ENCODE measurements at regions not wholly inside any gene's neighbourhood (a gene's known extent, or its start where the extent isn't known, plus 50 kb on each side); places are given as distances from the start of the nearest gene placed in this dataset.

- Histone ChIP-seq H3K36me3 (ENCODE audit: control insufficient read depth in 4 of 4, insufficient read depth in 4 of 4, low read length in 3 of 4) (no peaks in the 10 kb centered on the region), H3K9me3 (ENCODE audit: control extremely low read depth in 1 of 5, control insufficient read depth in 4 of 5, insufficient read depth in 2 of 5, low read depth in 1 of 5, low read length in 4 of 5) (peaks cover 0 to 7% (median 2%) of the 10 kb centered on the region in 5 experiments), H3K4me1 (ENCODE audit: control extremely low read depth in 1 of 4, control insufficient read depth in 4 of 4, insufficient read depth in 4 of 4, low read length in 3 of 4) (peaks cover 6 to 34% (median 19%) of the 10 kb centered on the region in 4 experiments), H3K27ac (ENCODE audit: insufficient read depth in 1 of 2, low read depth in 1 of 2, low read length in 2 of 2, poor library complexity in 1 of 2, severe bottlenecking in 2 of 2) (no peak overlapping the region), H3K4me3 (ENCODE audit: control insufficient read depth in 1 of 7, extremely low read depth in 1 of 7, insufficient read depth in 4 of 7, low read depth in 2 of 7, low read length in 6 of 7) (no peak overlapping the region), H3K27me3 (replicated peaks in 2 of 5; ENCODE audit: control insufficient read depth in 4 of 5, insufficient read depth in 5 of 5, low read length in 4 of 5) (no peaks in the 10 kb centered on the region)
- CTCF ChIA-PET, result interaction anchor here (1.7 kb wide), 1 partner anchor 29 kb away, joined by 3 read pairs; no protein-coding TSS in a partner anchor
- POLR2A ChIA-PET, result no interaction called here
- DNase-seq, result no peak
- WGBS (ENCODE audit: insufficient coverage), result no CpG with 5 or more reads among the region's 1 CpG
Observed at GRCh38 chr6:14348389-14348788, 230.8 kb downstream of the CD83 start.

DNA sequence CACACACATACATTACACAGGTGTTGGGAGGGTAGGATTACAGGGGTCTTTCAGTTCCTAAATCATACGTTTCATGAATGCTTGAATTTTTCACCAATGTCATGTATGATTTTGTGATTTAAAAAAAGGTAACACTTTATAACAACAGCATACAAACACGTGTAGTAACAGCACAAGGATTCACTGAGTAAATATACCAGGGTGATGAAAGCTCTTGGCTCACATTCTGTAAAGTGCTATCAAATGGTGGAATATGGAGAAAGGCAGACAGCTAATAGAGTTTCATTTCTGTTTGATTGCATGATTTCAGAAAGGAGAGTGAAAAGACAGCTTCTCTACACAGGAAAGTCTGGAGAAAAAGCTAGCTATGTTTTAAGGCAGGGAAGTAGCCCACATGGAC is 231.9 kb downstream of the CD83 start:
- Histone ChIP-seq H3K27me3 (replicated peaks in 2 of 5; ENCODE audit: control insufficient read depth in 4 of 5, insufficient read depth in 5 of 5, low read length in 4 of 5) (no peaks in the 10 kb centered on the region), H3K4me3 (ENCODE audit: control insufficient read depth in 1 of 7, extremely low read depth in 1 of 7, insufficient read depth in 4 of 7, low read depth in 2 of 7, low read length in 6 of 7) (no peak overlapping the region), H3K36me3 (ENCODE audit: control insufficient read depth in 4 of 4, insufficient read depth in 4 of 4, low read length in 3 of 4) (no peaks in the 10 kb centered on the region), H3K4me1 (ENCODE audit: control extremely low read depth in 1 of 4, control insufficient read depth in 4 of 4, insufficient read depth in 4 of 4, low read length in 3 of 4) (peaks cover 11 to 45% (median 29%) of the 10 kb centered on the region in 4 experiments), H3K9me3 (ENCODE audit: control extremely low read depth in 1 of 5, control insufficient read depth in 4 of 5, insufficient read depth in 2 of 5, low read depth in 1 of 5, low read length in 4 of 5) (peaks cover 0 to 7% (median 2%) of the 10 kb centered on the region in 5 experiments), H3K27ac (ENCODE audit: insufficient read depth in 1 of 2, low read depth in 1 of 2, low read length in 2 of 2, poor library complexity in 1 of 2, severe bottlenecking in 2 of 2) (no peak overlapping the region)
- WGBS (ENCODE audit: insufficient coverage), result no CpG with 5 or more reads among the region's 2 CpGs
- CTCF ChIA-PET, result interaction anchor here (0.6 to 1.7 kb wide), 2 partner anchors 12 to 30 kb away, joined by 3 read pairs; no protein-coding TSS in a partner anchor
- no peak for DNase-seq
- POLR2A ChIA-PET, result interaction anchor here (0.6 kb wide), 1 partner anchor 1072 kb away, joined by 4 read pairs; no protein-coding TSS in a partner anchor

- Histone ChIP-seq H3K4me3 (ENCODE audit: control insufficient read depth in 1 of 7, extremely low read depth in 1 of 7, insufficient read depth in 4 of 7, low read depth in 2 of 7, low read length in 6 of 7) (no peak overlapping the region), H3K9me3 (ENCODE audit: control extremely low read depth in 1 of 5, control insufficient read depth in 4 of 5, insufficient read depth in 2 of 5, low read depth in 1 of 5, low read length in 4 of 5) (peaks cover 0 to 7% (median 2%) of the 10 kb centered on the region in 5 experiments), H3K27ac (ENCODE audit: insufficient read depth in 1 of 2, low read depth in 1 of 2, low read length in 2 of 2, poor library complexity in 1 of 2, severe bottlenecking in 2 of 2) (no peak overlapping the region), H3K4me1 (ENCODE audit: control extremely low read depth in 1 of 4, control insufficient read depth in 4 of 4, insufficient read depth in 4 of 4, low read length in 3 of 4) (peaks cover 16 to 52% (median 36%) of the 10 kb centered on the region in 4 experiments), H3K27me3 (replicated peaks in 2 of 5; ENCODE audit: control insufficient read depth in 4 of 5, insufficient read depth in 5 of 5, low read length in 4 of 5) (no peaks in the 10 kb centered on the region), H3K36me3 (ENCODE audit: control insufficient read depth in 4 of 4, insufficient read depth in 4 of 4, low read length in 3 of 4) (no peaks in the 10 kb centered on the region)
- POLR2A ChIA-PET, result interaction anchor here (0.6 kb wide), 1 partner anchor 1071 kb away, joined by 4 read pairs; no protein-coding TSS in a partner anchor
- WGBS (ENCODE audit: insufficient coverage), result 100% methylated on average over 4 of the region's 6 CpGs
- CTCF ChIA-PET, result interaction anchor here (0.8 kb wide), 1 partner anchor 28 kb away, joined by 3 read pairs; no protein-coding TSS in a partner anchor
- DNase-seq, result no peak
Observed at GRCh38 chr6:14350210-14350609, 232.6 kb downstream of the CD83 start.

DNA sequence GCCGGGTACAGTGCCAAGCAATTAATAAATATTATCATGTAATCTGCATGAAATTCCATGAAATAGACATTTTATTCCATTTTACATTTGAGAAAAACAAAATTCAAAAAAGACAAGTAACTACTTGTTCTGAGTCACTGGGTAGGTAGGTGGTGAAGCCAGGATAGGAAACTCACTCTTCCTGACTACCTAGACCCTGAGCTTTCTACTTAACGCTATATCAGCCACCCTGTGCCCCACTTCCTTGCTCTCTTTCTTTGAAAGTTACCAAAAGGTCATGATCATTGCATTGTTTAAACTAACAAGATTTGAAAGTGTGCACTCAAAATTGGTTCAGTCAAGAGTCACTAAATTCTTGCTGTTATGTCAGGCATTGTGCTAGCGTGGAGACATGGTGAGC is 235.7 kb downstream of the CD83 start:
- CTCF ChIA-PET, result interaction anchor here (1.0 kb wide), 1 partner anchor 82 kb away, joined by 3 read pairs; no protein-coding TSS in a partner anchor
- Histone ChIP-seq H3K9me3 (ENCODE audit: control extremely low read depth in 1 of 5, control insufficient read depth in 4 of 5, insufficient read depth in 2 of 5, low read depth in 1 of 5, low read length in 4 of 5) (peaks cover 0 to 7% (median 2%) of the 10 kb centered on the region in 5 experiments), H3K27me3 (replicated peaks in 2 of 5; ENCODE audit: control insufficient read depth in 4 of 5, insufficient read depth in 5 of 5, low read length in 4 of 5) (no peaks in the 10 kb centered on the region), H3K4me3 (ENCODE audit: control insufficient read depth in 1 of 7, extremely low read depth in 1 of 7, insufficient read depth in 4 of 7, low read depth in 2 of 7, low read length in 6 of 7) (peak overlapping the region in 1 of 7 experiments; percentile 19), H3K4me1 (ENCODE audit: control extremely low read depth in 1 of 4, control insufficient read depth in 4 of 4, insufficient read depth in 4 of 4, low read length in 3 of 4) (peaks cover 16 to 49% (median 37%) of the 10 kb centered on the region in 4 experiments), H3K36me3 (ENCODE audit: control insufficient read depth in 4 of 4, insufficient read depth in 4 of 4, low read length in 3 of 4) (no peaks in the 10 kb centered on the region), H3K27ac (ENCODE audit: insufficient read depth in 1 of 2, low read depth in 1 of 2, low read length in 2 of 2, poor library complexity in 1 of 2, severe bottlenecking in 2 of 2) (no peak overlapping the region)
- no peak for DNase-seq
- WGBS (ENCODE audit: insufficient coverage), result no CpG with 5 or more reads among the region's 3 CpGs
- POLR2A ChIA-PET, result interaction anchor here (0.6 to 0.7 kb wide), 2 partner anchors 12 to 14 kb away, joined by 4 read pairs; no protein-coding TSS in a partner anchor

GRCh38 chr6:14353798-14354197 is 236.2 kb downstream of the CD83 start:
- Histone ChIP-seq H3K9me3 (ENCODE audit: control extremely low read depth in 1 of 5, control insufficient read depth in 4 of 5, insufficient read depth in 2 of 5, low read depth in 1 of 5, low read length in 4 of 5) (peaks cover 0 to 7% (median 2%) of the 10 kb centered on the region in 5 experiments), H3K36me3 (ENCODE audit: control insufficient read depth in 4 of 4, insufficient read depth in 4 of 4, low read length in 3 of 4) (no peaks in the 10 kb centered on the region), H3K4me3 (ENCODE audit: control insufficient read depth in 1 of 7, extremely low read depth in 1 of 7, insufficient read depth in 4 of 7, low read depth in 2 of 7, low read length in 6 of 7) (no peak overlapping the region), H3K4me1 (ENCODE audit: control extremely low read depth in 1 of 4, control insufficient read depth in 4 of 4, insufficient read depth in 4 of 4, low read length in 3 of 4) (peaks cover 16 to 44% (median 32%) of the 10 kb centered on the region in 4 experiments), H3K27me3 (replicated peaks in 2 of 5; ENCODE audit: control insufficient read depth in 4 of 5, insufficient read depth in 5 of 5, low read length in 4 of 5) (no peaks in the 10 kb centered on the region), H3K27ac (ENCODE audit: insufficient read depth in 1 of 2, low read depth in 1 of 2, low read length in 2 of 2, poor library complexity in 1 of 2, severe bottlenecking in 2 of 2) (no peak overlapping the region)
- ChIA-PET CTCF (no interaction called here), POLR2A (interaction anchor here (0.6 kb wide), 1 partner anchor 1262 kb away, joined by 3 read pairs; no protein-coding TSS in a partner anchor)
- 88% methylated on average over 2 of the region's 2 CpGs for WGBS (ENCODE audit: insufficient coverage)
- peak in 2 of 3 donors; percentile 21 to 27 for DNase-seq

- ChIA-PET CTCF (interaction anchor here (1.5 kb wide), 1 partner anchor 97 kb away, joined by 3 read pairs; no protein-coding TSS in a partner anchor), POLR2A (no interaction called here)
- no peak overlapping the region for H3K27ac ChIP-seq (ENCODE audit: insufficient read depth in 1 of 2, low read depth in 1 of 2, low read length in 2 of 2, poor library complexity in 1 of 2, severe bottlenecking in 2 of 2)
- 0% methylated on average over 3 of the region's 5 CpGs for WGBS (ENCODE audit: insufficient coverage)
- peak; percentile 79 to 94 (median 92) for DNase-seq
- no peaks in the 10 kb centered on the region for H3K36me3 ChIP-seq (ENCODE audit: control insufficient read depth in 4 of 4, insufficient read depth in 4 of 4, low read length in 3 of 4)
- H3K27me3 ChIP-seq (replicated peaks in 2 of 5; ENCODE audit: control insufficient read depth in 4 of 5, insufficient read depth in 5 of 5, low read length in 4 of 5), result no peaks in the 10 kb centered on the region
- peak overlapping the region in 2 of 7 experiments; percentile 26 to 54 for H3K4me3 ChIP-seq (ENCODE audit: control insufficient read depth in 1 of 7, extremely low read depth in 1 of 7, insufficient read depth in 4 of 7, low read depth in 2 of 7, low read length in 6 of 7)
- peaks cover 16 to 32% (median 28%) of the 10 kb centered on the region in 4 experiments for H3K4me1 ChIP-seq (ENCODE audit: control extremely low read depth in 1 of 4, control insufficient read depth in 4 of 4, insufficient read depth in 4 of 4, low read length in 3 of 4)
- H3K9me3 ChIP-seq (ENCODE audit: control extremely low read depth in 1 of 5, control insufficient read depth in 4 of 5, insufficient read depth in 2 of 5, low read depth in 1 of 5, low read length in 4 of 5), result peaks cover 0 to 7% (median 2%) of the 10 kb centered on the region in 5 experiments
Observed at GRCh38 chr6:14354919-14355572, 237.5 kb downstream of the CD83 start.

- WGBS (ENCODE audit: insufficient coverage), result 97% methylated on average over 3 of the region's 5 CpGs
- H3K27me3 ChIP-seq (replicated peaks in 2 of 5; ENCODE audit: control insufficient read depth in 4 of 5, insufficient read depth in 5 of 5, low read length in 4 of 5), result no peaks in the 10 kb centered on the region
- H3K4me3 ChIP-seq (ENCODE audit: control insufficient read depth in 1 of 7, extremely low read depth in 1 of 7, insufficient read depth in 4 of 7, low read depth in 2 of 7, low read length in 6 of 7), result no peak overlapping the region
- H3K9me3 ChIP-seq (ENCODE audit: control extremely low read depth in 1 of 5, control insufficient read depth in 4 of 5, insufficient read depth in 2 of 5, low read depth in 1 of 5, low read length in 4 of 5), result no peaks in the 10 kb centered on the region
- no peak for DNase-seq
- H3K36me3 ChIP-seq (ENCODE audit: control insufficient read depth in 4 of 4, insufficient read depth in 4 of 4, low read length in 3 of 4), result no peaks in the 10 kb centered on the region
- ChIA-PET CTCF (no interaction called here), POLR2A (no interaction called here)
- H3K4me1 ChIP-seq (ENCODE audit: control extremely low read depth in 1 of 4, control insufficient read depth in 4 of 4, insufficient read depth in 4 of 4, low read length in 3 of 4), result peaks cover 6 to 10% (median 9%) of the 10 kb centered on the region in 4 experiments
- H3K27ac ChIP-seq (ENCODE audit: insufficient read depth in 1 of 2, low read depth in 1 of 2, low read length in 2 of 2, poor library complexity in 1 of 2, severe bottlenecking in 2 of 2), result no peak overlapping the region
Observed at GRCh38 chr6:14359438-14359837, 241.9 kb downstream of the CD83 start.

Measured in common myeloid progenitor, CD34-positive (primary cell).